Activated CD8-positive, alpha-beta T cell treated with anti-CD3 and anti-CD28 coated beads for 36 hours (primary cell): ENCODE measurements at regions not wholly inside any gene's neighbourhood (a gene's known extent, or its start where the extent isn't known, plus 50 kb on each side); places are given as distances from the start of the nearest gene placed in this dataset.

Experiments
- ATAC-seq: fragments of 200-7000 bp; cut with Tn5 transposase; one replicate; pipeline ENCODE4 v1.10.0; 2021; ENCODE audit warnings: mild to moderate bottlenecking, moderate library complexity
- CTCF ChIA-PET: fragments of 350-600 bp; sonication (Branson Sonifier 250); formaldehyde crosslinking; loops from one replicate; lab custom pipeline; 2021; ENCODE audit warnings: antibody characterized with exemption; lab: Charles Lee
- POLR2A ChIA-PET: fragments of 350-600 bp; sonication (Branson Sonifier 250); formaldehyde crosslinking; loops from one replicate; lab custom pipeline; 2021; ENCODE audit warnings: antibody characterized with exemption; lab: Charles Lee
- DNase-seq: peaks from one replicate; pipeline ENCODE4 v3.0.0-alpha.2; 2020
- H3K27ac Mint-ChIP-seq: one replicate; pipeline ENCODE4 v1.8.0; 2021; ENCODE audit warnings: mild to moderate bottlenecking, mixed read lengths
- H3K27me3 Mint-ChIP-seq: one replicate; pipeline ENCODE4 v1.8.0; 2021; ENCODE audit warnings: mixed read lengths
- H3K36me3 Mint-ChIP-seq: one replicate; pipeline ENCODE4 v1.8.0; 2021; ENCODE audit warnings: low read depth, mixed read lengths
- H3K4me1 Mint-ChIP-seq: one replicate; pipeline ENCODE4 v1.8.0; 2021; ENCODE audit warnings: low read depth, mixed read lengths
- H3K4me3 Mint-ChIP-seq: one replicate; pipeline ENCODE4 v1.8.0; 2021; ENCODE audit warnings: mild to moderate bottlenecking, moderate library complexity, mixed read lengths
- H3K9me3 Mint-ChIP-seq: one replicate; pipeline ENCODE4 v1.8.0; 2021; ENCODE audit warnings: mixed read lengths
- intact Hi-C: fragments of 100-400 bp; cut with micrococcal nuclease; formaldehyde crosslinking; loops from one replicate; pipeline ENCODE4 v1.10.0; 2022
- TF ChIP-seq, protein P1 (sequence below): fragments of 200-600 bp; IDR thresholded peaks from one replicate; pipeline ENCODE4 v1.8.0; 2022; ENCODE audit warnings: antibody characterized with exemption, mild to moderate bottlenecking

DNA sequence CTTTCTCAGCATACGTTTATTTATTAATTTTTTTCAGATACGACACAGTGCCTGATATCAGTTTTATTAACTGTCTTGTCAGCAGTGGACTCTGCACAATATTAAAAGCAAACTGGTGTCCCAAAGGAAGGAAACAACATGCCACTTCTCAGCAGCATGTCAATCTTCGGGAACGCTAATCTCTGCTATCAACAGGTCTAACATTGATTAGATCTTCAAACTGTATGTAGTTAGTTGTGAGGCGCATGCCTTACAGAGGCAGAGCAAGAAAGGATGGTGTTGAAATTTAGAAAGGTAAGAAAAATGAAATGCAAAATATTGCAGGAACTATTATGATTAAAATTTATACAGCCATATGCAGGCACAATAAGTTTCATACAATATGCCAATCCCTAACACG lies 233.7 kb upstream of the NDST3 start:
- intact Hi-C loops, result no loop called here
- H3K4me3 Mint-ChIP-seq, result no peak overlapping the region
- CTCF ChIA-PET, result no interaction called here
- H3K27me3 Mint-ChIP-seq, result no peaks in the 10 kb centered on the region
- DNase-seq, result no peak
- POLR2A ChIA-PET, result no interaction called here
- TF ChIP-seq, protein P1, sequence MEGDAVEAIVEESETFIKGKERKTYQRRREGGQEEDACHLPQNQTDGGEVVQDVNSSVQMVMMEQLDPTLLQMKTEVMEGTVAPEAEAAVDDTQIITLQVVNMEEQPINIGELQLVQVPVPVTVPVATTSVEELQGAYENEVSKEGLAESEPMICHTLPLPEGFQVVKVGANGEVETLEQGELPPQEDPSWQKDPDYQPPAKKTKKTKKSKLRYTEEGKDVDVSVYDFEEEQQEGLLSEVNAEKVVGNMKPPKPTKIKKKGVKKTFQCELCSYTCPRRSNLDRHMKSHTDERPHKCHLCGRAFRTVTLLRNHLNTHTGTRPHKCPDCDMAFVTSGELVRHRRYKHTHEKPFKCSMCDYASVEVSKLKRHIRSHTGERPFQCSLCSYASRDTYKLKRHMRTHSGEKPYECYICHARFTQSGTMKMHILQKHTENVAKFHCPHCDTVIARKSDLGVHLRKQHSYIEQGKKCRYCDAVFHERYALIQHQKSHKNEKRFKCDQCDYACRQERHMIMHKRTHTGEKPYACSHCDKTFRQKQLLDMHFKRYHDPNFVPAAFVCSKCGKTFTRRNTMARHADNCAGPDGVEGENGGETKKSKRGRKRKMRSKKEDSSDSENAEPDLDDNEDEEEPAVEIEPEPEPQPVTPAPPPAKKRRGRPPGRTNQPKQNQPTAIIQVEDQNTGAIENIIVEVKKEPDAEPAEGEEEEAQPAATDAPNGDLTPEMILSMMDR, result no peak
- H3K9me3 Mint-ChIP-seq, result no peaks in the 10 kb centered on the region
- H3K4me1 Mint-ChIP-seq, result no peaks in the 10 kb centered on the region
- no peaks in the 10 kb centered on the region for H3K36me3 Mint-ChIP-seq
- ATAC-seq, result no peak
- no peak overlapping the region for H3K27ac Mint-ChIP-seq

DNA sequence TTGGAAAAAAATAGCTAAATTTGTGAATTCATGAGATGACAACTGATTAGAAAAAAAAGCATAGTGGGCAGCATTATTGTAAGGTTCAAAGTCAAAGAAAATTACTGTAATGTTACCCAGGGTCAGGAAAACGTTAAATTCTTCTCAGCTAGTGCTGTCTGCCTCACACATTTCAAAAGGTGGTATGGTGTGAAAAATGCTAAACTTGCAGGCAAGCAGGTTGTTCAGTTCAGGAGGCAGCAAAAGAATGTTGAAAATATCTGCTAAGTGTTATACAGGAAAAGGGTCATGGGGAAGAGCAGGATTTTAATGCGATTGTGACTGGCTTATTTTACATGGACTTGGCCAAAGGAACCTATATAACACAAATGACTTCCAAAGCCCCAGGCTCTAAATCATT lies 232.5 kb upstream of the NDST3 start:
- H3K4me3 Mint-ChIP-seq, result no peak overlapping the region
- ChIA-PET CTCF (no interaction called here), POLR2A (no interaction called here)

DNA sequence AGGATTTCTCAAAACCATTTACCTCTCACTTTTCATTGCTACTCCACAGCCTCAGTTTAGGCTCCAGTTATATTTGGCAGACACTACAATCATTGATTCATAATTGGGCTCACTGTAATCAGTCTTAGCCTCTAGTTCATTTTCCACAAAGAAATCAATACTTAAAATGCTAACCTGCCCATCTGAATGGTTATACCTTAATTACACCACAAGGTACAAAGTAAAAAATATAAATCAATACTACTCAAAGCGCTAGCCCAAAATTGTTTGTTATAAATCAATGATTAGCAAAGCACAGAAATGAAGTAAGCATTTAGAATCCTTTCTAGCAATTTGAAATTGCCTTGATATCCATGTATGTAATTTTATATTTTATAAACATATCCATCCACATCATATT lies 222.6 kb upstream of the NDST3 start:
- no peak overlapping the region for H3K27ac Mint-ChIP-seq

More for the DNA sequence above, 232.5 kb upstream of the NDST3 start:
- Mint-ChIP-seq H3K9me3 (no peaks in the 10 kb centered on the region), H3K27ac (no peak overlapping the region), H3K36me3 (no peaks in the 10 kb centered on the region), H3K27me3 (no peaks in the 10 kb centered on the region), H3K4me1 (no peaks in the 10 kb centered on the region)
- ATAC-seq (no peak), DNase-seq (no peak)
- intact Hi-C loops, result no loop called here
- TF ChIP-seq, protein P1, result no peak

DNA sequence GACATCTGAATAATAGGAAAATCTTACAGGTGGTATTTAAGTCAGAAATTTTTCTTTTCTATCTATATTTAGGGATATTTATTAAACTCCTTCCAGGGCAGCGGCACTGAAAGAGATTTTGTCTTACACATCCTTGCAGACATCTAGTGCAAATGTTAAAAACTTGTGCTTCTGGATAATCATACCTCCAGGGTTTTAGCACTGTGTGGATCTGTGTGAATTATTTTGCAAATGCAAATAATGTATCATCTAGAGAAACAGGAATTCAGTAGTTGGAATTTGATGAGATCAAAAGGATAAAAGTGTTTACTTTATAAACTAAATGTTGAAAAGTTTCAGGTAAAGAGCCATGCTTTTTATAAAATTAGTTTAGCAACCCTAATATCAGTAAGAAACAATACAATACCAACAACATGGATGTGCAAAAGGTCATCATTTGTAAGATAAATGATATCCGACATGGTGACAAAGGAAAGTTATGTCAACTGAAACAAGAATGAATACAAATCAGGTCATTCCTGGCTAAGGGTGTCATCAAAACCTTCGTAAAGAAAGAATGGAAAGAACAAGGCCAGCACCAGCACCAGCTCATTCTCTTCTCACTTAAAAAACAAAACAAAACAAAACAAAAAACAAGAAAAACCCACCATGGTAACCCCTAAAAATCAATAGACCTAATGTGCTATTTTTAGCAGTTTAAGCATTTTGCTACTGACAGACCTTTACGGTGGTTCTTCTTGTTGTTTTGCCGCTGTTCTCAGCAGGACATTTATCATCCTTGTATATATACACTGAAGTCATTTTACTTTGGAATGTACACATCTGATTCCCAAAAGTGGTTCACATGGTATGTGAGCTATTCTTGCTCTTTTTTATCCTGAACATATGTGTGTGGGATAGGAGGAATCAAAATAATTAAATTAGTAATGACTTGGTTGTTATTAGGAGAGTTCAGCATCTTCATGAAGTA lies 219.7 kb upstream of the NDST3 start:
- Mint-ChIP-seq H3K27me3 (no peaks in the 10 kb centered on the region), H3K36me3 (no peaks in the 10 kb centered on the region), H3K4me1 (no peaks in the 10 kb centered on the region), H3K9me3 (no peaks in the 10 kb centered on the region), H3K27ac (no peak overlapping the region), H3K4me3 (no peak overlapping the region)
- intact Hi-C loops, result no loop called here
- ChIA-PET CTCF (interaction anchor here (0.7 kb wide), 1 partner anchor 52 kb away, joined by 3 read pairs; no protein-coding TSS in a partner anchor), POLR2A (no interaction called here)
- ATAC-seq (no peak), DNase-seq (no peak)
- TF ChIP-seq, protein P1, result no peak

More for the DNA sequence above, 222.6 kb upstream of the NDST3 start:
- DNase-seq (no peak), ATAC-seq (no peak)
- ChIA-PET POLR2A (no interaction called here), CTCF (no interaction called here)
- intact Hi-C loops, result no loop called here
- Mint-ChIP-seq H3K27me3 (no peaks in the 10 kb centered on the region), H3K36me3 (no peaks in the 10 kb centered on the region), H3K4me3 (no peak overlapping the region), H3K9me3 (no peaks in the 10 kb centered on the region), H3K4me1 (no peaks in the 10 kb centered on the region)
- TF ChIP-seq, protein P1, result no peak

DNA sequence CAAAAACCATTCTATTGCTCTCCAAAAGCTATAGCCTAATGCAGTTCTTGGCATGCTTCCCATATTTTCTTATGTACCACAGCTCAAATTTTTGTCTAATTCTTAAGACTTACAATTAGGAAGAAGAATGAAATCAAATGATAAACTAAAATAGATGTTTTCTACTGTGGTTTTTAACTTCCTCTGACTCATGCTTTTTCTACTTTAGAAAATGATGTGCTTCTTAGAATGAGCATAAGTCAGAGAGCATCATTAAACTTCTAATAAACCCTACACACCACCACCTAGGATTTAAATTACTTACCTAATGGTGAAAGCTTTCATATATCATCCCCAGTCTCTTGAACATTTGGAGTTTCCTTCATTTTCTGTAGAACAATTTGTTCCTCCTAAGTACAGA lies 217.0 kb upstream of the NDST3 start:
- H3K27me3 Mint-ChIP-seq, result no peaks in the 10 kb centered on the region
- CTCF ChIA-PET, result interaction anchor here (1.3 kb wide), 1 partner anchor 407 kb away, joined by 3 read pairs; no protein-coding TSS in a partner anchor
- no peaks in the 10 kb centered on the region for H3K9me3 Mint-ChIP-seq
- H3K27ac Mint-ChIP-seq, result no peak overlapping the region
- no peak for ATAC-seq
- DNase-seq, result no peak
- TF ChIP-seq, protein P1, result no peak
- no peak overlapping the region for H3K4me3 Mint-ChIP-seq
- intact Hi-C loops, result no loop called here
- H3K36me3 Mint-ChIP-seq, result no peaks in the 10 kb centered on the region
- POLR2A ChIA-PET, result no interaction called here
- H3K4me1 Mint-ChIP-seq, result no peaks in the 10 kb centered on the region
